ENCODE measurements at regions not wholly inside any gene's neighbourhood (a gene's known extent, or its start where the extent isn't known, plus 50 kb on each side); places are given as distances from the start of the nearest gene placed in this dataset.

DNA sequence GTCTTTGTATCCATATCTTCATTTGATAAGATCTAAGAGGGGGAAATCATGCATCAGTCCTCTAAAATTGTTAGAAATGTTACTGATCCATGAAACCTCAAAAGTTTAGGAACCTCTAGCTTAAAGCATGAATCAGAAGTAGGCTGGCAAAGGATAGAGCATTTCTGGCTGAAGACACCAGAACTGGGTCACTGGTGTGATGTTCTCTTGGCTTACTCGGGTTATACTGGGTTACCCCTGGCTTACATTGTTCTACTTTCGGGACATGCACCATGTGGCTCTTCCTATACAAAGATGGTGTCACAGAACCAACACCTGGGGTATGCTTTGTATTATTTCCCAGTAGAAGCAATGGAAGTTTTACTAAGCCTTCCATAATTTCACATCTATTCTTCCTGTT lies 83.2 kb upstream of the TNP1 start:
- TF ChIP-seq, protein P1, sequence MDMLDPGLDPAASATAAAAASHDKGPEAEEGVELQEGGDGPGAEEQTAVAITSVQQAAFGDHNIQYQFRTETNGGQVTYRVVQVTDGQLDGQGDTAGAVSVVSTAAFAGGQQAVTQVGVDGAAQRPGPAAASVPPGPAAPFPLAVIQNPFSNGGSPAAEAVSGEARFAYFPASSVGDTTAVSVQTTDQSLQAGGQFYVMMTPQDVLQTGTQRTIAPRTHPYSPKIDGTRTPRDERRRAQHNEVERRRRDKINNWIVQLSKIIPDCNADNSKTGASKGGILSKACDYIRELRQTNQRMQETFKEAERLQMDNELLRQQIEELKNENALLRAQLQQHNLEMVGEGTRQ (IDR thresholded peaks at IDR 0.05; ENCODE audit: borderline replicate concordance, low read depth, low read length), result no peak
- TF ChIP-seq TAF1 (IDR thresholded peaks at IDR 0.05; ENCODE audit: borderline replicate concordance, low read depth, low read length), result no peak
- TF ChIP-seq, protein P2, sequence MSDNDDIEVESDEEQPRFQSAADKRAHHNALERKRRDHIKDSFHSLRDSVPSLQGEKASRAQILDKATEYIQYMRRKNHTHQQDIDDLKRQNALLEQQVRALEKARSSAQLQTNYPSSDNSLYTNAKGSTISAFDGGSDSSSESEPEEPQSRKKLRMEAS (IDR thresholded peaks at IDR 0.05; ENCODE audit: low read depth), result no peak
